SK-N-SH treated with all-trans-retinoic acid at 6 μM for 48 hours (cell line): ENCODE measurements at regions not wholly inside any gene's neighbourhood (a gene's known extent, or its start where the extent isn't known, plus 50 kb on each side); places are given as distances from the start of the nearest gene placed in this dataset.

Source experiments
- ATAC-seq: fragments of 200-7000 bp; cut with Tn5 transposase; 3 replicates; pipeline ENCODE4 v1.9.1; 2020; ENCODE audit warnings: mild to moderate bottlenecking, moderate library complexity
- ARNTL ChIP-seq: fragments of 450-650 bp; formaldehyde crosslinking; IDR thresholded peaks from 2 replicates; pipeline ENCODE4 v1.5.0; 2020; ENCODE audit warnings: low read depth, mild to moderate bottlenecking, moderate library complexity, borderline replicate concordance
- BACH2 ChIP-seq: fragments of 250-450 bp; sonication (Bioruptor Pico); IDR thresholded peaks from 2 replicates; pipeline ENCODE4 v1.9.0; 2021; ENCODE audit warnings: mild to moderate bottlenecking, borderline replicate concordance
- CSDC2 ChIP-seq: fragments of 250-450 bp; sonication (Bioruptor Pico); IDR thresholded peaks from 2 replicates; pipeline ENCODE4 v1.5.0; 2020; ENCODE audit warnings: mild to moderate bottlenecking, moderate library complexity
- CSRNP3 ChIP-seq: fragments of 250-450 bp; sonication (Bioruptor Pico); IDR thresholded peaks from 2 replicates; pipeline ENCODE4 v1.5.1; 2021; ENCODE audit warnings: mild to moderate bottlenecking, moderate library complexity
- ESRRG ChIP-seq: fragments of 250-450 bp; sonication (Bioruptor Pico); IDR thresholded peaks from 2 replicates; pipeline ENCODE4 v1.6.1; 2021; ENCODE audit warnings: mild to moderate bottlenecking
- GLIS3 ChIP-seq: fragments of 250-450 bp; sonication (Bioruptor Pico); IDR thresholded peaks from 2 replicates; pipeline ENCODE4 v1.5.0; 2020; ENCODE audit warnings: mild to moderate bottlenecking, moderate library complexity
- ISL1 ChIP-seq: fragments of 250-450 bp; sonication (Bioruptor Pico); IDR thresholded peaks from 2 replicates; pipeline ENCODE4 v2.1.2; 2022; ENCODE audit warnings: mild to moderate bottlenecking, moderate library complexity
- OSR1 ChIP-seq: fragments of 250-450 bp; sonication (Bioruptor Pico); IDR thresholded peaks from 2 replicates; pipeline ENCODE4 v1.8.0; 2022; ENCODE audit warnings: moderate library complexity, mild to moderate bottlenecking, inconsistent platforms
- RARB ChIP-seq: fragments of 250-450 bp; sonication (Bioruptor Pico); IDR thresholded peaks from 2 replicates; pipeline ENCODE4 v1.8.0; 2021; ENCODE audit warnings: mild to moderate bottlenecking, moderate library complexity
- SNAI2 ChIP-seq: fragments of 250-450 bp; sonication (Bioruptor Pico); IDR thresholded peaks from 2 replicates; pipeline ENCODE4 v1.5.0; 2020; ENCODE audit warnings: mild to moderate bottlenecking, moderate library complexity
- TCF4 ChIP-seq: fragments of 250-450 bp; sonication (Bioruptor Pico); IDR thresholded peaks from 2 replicates; pipeline ENCODE4 v1.8.0; 2021; ENCODE audit warnings: mild to moderate bottlenecking, moderate library complexity, borderline replicate concordance
- TOX ChIP-seq: fragments of 250-450 bp; sonication (Bioruptor Pico); IDR thresholded peaks from 2 replicates; pipeline ENCODE4 v1.8.0; 2021; ENCODE audit warnings: mild to moderate bottlenecking, moderate library complexity, borderline replicate concordance
- ZC3H10 ChIP-seq: fragments of 250-450 bp; sonication (Bioruptor Pico); IDR thresholded peaks from 2 replicates; pipeline ENCODE4 v1.5.1; 2021; ENCODE audit warnings: mild to moderate bottlenecking, moderate library complexity
- ZFP30 ChIP-seq: fragments of 450-650 bp; formaldehyde crosslinking; IDR thresholded peaks from 2 replicates; pipeline ENCODE4 v1.5.0; 2022; ENCODE audit warnings: mild to moderate bottlenecking, moderate library complexity
- ZNF70 ChIP-seq: fragments of 450-650 bp; formaldehyde crosslinking; IDR thresholded peaks from 2 replicates; pipeline ENCODE4 v1.5.0; 2020; ENCODE audit warnings: mild to moderate bottlenecking, moderate library complexity
- ZNF8 ChIP-seq: fragments of 450-650 bp; formaldehyde crosslinking; IDR thresholded peaks from 2 replicates; pipeline ENCODE4 v1.5.0; 2020; ENCODE audit warnings: mild to moderate bottlenecking, moderate library complexity
- TF ChIP-seq, protein P1 (sequence below): fragments of 250-450 bp; sonication (Bioruptor Pico); IDR thresholded peaks from 2 replicates; pipeline ENCODE4 v1.8.0; 2020; ENCODE audit warnings: mild to moderate bottlenecking, moderate library complexity, borderline replicate concordance
- TF ChIP-seq, protein P2 (sequence below): fragments of 250-450 bp; sonication (Bioruptor Pico); IDR thresholded peaks from 2 replicates; pipeline ENCODE4 v1.8.0; 2021; ENCODE audit warnings: low read depth, mild to moderate bottlenecking, moderate library complexity, borderline replicate concordance
- TF ChIP-seq, protein P3 (sequence below): fragments of 250-450 bp; sonication (Bioruptor Pico); IDR thresholded peaks from 2 replicates; pipeline ENCODE4 v1.5.1; 2020; ENCODE audit warnings: low read depth, mild to moderate bottlenecking, moderate library complexity

GRCh38 chr2:220043155-220043989 lies 415.9 kb downstream of the SLC4A3 start:
- TF ChIP-seq, protein P1, sequence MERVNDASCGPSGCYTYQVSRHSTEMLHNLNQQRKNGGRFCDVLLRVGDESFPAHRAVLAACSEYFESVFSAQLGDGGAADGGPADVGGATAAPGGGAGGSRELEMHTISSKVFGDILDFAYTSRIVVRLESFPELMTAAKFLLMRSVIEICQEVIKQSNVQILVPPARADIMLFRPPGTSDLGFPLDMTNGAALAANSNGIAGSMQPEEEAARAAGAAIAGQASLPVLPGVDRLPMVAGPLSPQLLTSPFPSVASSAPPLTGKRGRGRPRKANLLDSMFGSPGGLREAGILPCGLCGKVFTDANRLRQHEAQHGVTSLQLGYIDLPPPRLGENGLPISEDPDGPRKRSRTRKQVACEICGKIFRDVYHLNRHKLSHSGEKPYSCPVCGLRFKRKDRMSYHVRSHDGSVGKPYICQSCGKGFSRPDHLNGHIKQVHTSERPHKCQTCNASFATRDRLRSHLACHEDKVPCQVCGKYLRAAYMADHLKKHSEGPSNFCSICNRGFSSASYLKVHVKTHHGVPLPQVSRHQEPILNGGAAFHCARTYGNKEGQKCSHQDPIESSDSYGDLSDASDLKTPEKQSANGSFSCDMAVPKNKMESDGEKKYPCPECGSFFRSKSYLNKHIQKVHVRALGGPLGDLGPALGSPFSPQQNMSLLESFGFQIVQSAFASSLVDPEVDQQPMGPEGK (CRISPR knock-in tag): no peak
- TF ChIP-seq TCF4 (CRISPR knock-in tag) (no peak), ZFP30 (no peak), ESRRG (CRISPR knock-in tag) (no peak), CSDC2 (CRISPR knock-in tag) (no peak), ARNTL (CRISPR knock-in tag) (no peak), GLIS3 (no peak), SNAI2 (no peak), CSRNP3 (CRISPR knock-in tag) (no peak)
- TF ChIP-seq, protein P2, sequence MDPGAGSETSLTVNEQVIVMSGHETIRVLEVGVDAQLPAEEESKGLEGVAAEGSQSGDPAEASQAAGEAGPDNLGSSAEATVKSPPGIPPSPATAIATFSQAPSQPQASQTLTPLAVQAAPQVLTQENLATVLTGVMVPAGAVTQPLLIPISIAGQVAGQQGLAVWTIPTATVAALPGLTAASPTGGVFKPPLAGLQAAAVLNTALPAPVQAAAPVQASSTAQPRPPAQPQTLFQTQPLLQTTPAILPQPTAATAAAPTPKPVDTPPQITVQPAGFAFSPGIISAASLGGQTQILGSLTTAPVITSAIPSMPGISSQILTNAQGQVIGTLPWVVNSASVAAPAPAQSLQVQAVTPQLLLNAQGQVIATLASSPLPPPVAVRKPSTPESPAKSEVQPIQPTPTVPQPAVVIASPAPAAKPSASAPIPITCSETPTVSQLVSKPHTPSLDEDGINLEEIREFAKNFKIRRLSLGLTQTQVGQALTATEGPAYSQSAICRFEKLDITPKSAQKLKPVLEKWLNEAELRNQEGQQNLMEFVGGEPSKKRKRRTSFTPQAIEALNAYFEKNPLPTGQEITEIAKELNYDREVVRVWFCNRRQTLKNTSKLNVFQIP: no peak
- TF ChIP-seq, all 23 proteins: peak for 0
- ATAC-seq: peak; percentile 82

- TF ChIP-seq ZFP30 (no peak), CSDC2 (CRISPR knock-in tag) (no peak), ISL1 (CRISPR knock-in tag) (no peak; the same call in 1 of the 2 replicates), GLIS3 (no peak), ZC3H10 (CRISPR knock-in tag) (no peak), ZNF8 (CRISPR knock-in tag) (no peak), TCF4 (CRISPR knock-in tag) (no peak), OSR1 (CRISPR knock-in tag) (no peak)
- TF ChIP-seq, protein P3, sequence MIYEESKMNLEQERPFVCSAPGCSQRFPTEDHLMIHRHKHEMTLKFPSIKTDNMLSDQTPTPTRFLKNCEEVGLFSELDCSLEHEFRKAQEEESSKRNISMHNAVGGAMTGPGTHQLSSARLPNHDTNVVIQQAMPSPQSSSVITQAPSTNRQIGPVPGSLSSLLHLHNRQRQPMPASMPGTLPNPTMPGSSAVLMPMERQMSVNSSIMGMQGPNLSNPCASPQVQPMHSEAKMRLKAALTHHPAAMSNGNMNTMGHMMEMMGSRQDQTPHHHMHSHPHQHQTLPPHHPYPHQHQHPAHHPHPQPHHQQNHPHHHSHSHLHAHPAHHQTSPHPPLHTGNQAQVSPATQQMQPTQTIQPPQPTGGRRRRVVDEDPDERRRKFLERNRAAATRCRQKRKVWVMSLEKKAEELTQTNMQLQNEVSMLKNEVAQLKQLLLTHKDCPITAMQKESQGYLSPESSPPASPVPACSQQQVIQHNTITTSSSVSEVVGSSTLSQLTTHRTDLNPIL: no peak
- TF ChIP-seq, protein P1 (CRISPR knock-in tag): no peak
- TF ChIP-seq, protein P2: no peak
- ATAC-seq: peak; percentile 67
Observed at GRCh38 chr2:220043990-220044335, 416.5 kb downstream of the SLC4A3 start.

DNA sequence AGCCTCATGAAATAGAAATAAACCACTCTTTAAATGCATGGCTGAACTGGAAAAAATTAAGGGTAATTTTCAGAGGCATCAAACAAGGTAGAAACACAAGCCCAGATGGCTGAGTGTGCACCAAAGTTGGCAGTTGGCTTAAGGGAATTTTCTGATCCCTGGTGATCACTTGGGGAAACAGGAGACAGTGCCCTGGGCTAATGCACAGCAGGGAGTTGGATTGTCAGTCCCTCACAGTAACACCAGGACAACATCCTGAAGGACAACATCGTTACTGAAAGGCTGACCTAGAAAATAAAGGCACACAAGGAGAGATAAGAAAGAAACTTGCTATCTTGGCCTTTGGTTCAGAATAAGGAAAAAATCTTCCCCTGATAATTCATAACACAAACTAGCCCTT lies 417.0 kb downstream of the SLC4A3 start:
- no peak for TF ChIP-seq RARB (CRISPR knock-in tag)
- no peak for TF ChIP-seq CSDC2 (CRISPR knock-in tag)
- no peak for TF ChIP-seq BACH2
- TF ChIP-seq OSR1 (CRISPR knock-in tag): no peak
- TF ChIP-seq ZNF70 (CRISPR knock-in tag): no peak
- no peak for TF ChIP-seq ZFP30
- TF ChIP-seq, protein P3: no peak
- no peak for TF ChIP-seq TCF4 (CRISPR knock-in tag)
- TF ChIP-seq, protein P1 (CRISPR knock-in tag): no peak
- no peak for TF ChIP-seq GLIS3
- TF ChIP-seq TOX (CRISPR knock-in tag): no peak
- TF ChIP-seq ZC3H10 (CRISPR knock-in tag): no peak
- no peak for TF ChIP-seq CSRNP3 (CRISPR knock-in tag)
- TF ChIP-seq, all 23 proteins: peak for 0
- ATAC-seq: peak; percentile 22; the same call in 1 of the 3 replicates
